ENCODE measurements at regions not wholly inside any gene's neighbourhood (a gene's known extent, or its start where the extent isn't known, plus 50 kb on each side); places are given as distances from the start of the nearest gene placed in this dataset.

GRCh38 chr13:37510441-37510840 lies 88.1 kb downstream of the POSTN start:
- no peak for TF ChIP-seq POLR2A (IDR thresholded peaks at IDR 0.05)
- TF ChIP-seq, protein P1, sequence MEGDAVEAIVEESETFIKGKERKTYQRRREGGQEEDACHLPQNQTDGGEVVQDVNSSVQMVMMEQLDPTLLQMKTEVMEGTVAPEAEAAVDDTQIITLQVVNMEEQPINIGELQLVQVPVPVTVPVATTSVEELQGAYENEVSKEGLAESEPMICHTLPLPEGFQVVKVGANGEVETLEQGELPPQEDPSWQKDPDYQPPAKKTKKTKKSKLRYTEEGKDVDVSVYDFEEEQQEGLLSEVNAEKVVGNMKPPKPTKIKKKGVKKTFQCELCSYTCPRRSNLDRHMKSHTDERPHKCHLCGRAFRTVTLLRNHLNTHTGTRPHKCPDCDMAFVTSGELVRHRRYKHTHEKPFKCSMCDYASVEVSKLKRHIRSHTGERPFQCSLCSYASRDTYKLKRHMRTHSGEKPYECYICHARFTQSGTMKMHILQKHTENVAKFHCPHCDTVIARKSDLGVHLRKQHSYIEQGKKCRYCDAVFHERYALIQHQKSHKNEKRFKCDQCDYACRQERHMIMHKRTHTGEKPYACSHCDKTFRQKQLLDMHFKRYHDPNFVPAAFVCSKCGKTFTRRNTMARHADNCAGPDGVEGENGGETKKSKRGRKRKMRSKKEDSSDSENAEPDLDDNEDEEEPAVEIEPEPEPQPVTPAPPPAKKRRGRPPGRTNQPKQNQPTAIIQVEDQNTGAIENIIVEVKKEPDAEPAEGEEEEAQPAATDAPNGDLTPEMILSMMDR (IDR thresholded peaks at IDR 0.05), result no peak
